DOHH2 (cell line): ENCODE measurements at regions not wholly inside any gene's neighbourhood (a gene's known extent, or its start where the extent isn't known, plus 50 kb on each side); places are given as distances from the start of the nearest gene placed in this dataset.

Experiments
- H3F3A ChIP-seq: fragments of 200-600 bp; sonication (generic), shearing (Covaris generic); 2 replicates; pipeline ENCODE4 v1.6.0; 2016; ENCODE audit warnings: antibody characterized with exemption, mild to moderate bottlenecking; ENCODE audit not compliant: control insufficient read depth, insufficient read depth
- H3K27ac ChIP-seq: fragments of 200-600 bp; sonication (generic); 2 replicates; pipeline ENCODE4 v1.5.1; 2014; ENCODE audit warnings: low read depth, mild to moderate bottlenecking, low read length, moderate library complexity
- H3K27me3 ChIP-seq: fragments of 200-600 bp; sonication (generic); 2 replicates; pipeline ENCODE4 v1.6.1; 2014; ENCODE audit warnings: mild to moderate bottlenecking, low read length, mixed read lengths; ENCODE audit not compliant: control insufficient read depth
- H3K36me3 ChIP-seq: fragments of 200-600 bp; sonication (generic); 2 replicates; pipeline ENCODE4 v1.6.1; 2014; ENCODE audit warnings: mild to moderate bottlenecking, low read length, moderate library complexity, mixed read lengths; ENCODE audit not compliant: control insufficient read depth
- H3K4me1 ChIP-seq: fragments of 200-600 bp; sonication (generic); 2 replicates; pipeline ENCODE4 v1.6.1; 2014; ENCODE audit warnings: mild to moderate bottlenecking, low read length, mixed read lengths; ENCODE audit not compliant: control insufficient read depth
- H3K4me2 ChIP-seq: fragments of 200-600 bp; sonication (generic); 2 replicates; pipeline ENCODE4 v1.6.0; 2014; ENCODE audit warnings: mild to moderate bottlenecking, low read length, moderate library complexity
- H3K4me3 ChIP-seq: fragments of 200-600 bp; sonication (generic); 2 replicates; pipeline ENCODE4 v1.5.1; 2014; ENCODE audit warnings: mild to moderate bottlenecking, low read length, mixed read lengths
- H3K79me2 ChIP-seq: fragments of 200-600 bp; sonication (generic); 2 replicates; pipeline ENCODE4 v1.6.1; 2014; ENCODE audit warnings: mild to moderate bottlenecking, low read length, mixed read lengths; ENCODE audit not compliant: control insufficient read depth
- H3K9me2 ChIP-seq: fragments of 200-600 bp; sonication (generic); replicated peaks from 2 replicates; pipeline ENCODE4 v1.6.1; 2014; ENCODE audit warnings: mild to moderate bottlenecking, low read length, mixed read lengths; ENCODE audit not compliant: control insufficient read depth
- H3K9me3 ChIP-seq: fragments of 200-600 bp; sonication (generic); 2 replicates; pipeline ENCODE4 v1.6.1; 2014; ENCODE audit warnings: antibody characterized with exemption, low read length, mixed read lengths; ENCODE audit not compliant: control insufficient read depth, insufficient read depth
- H4K20me1 ChIP-seq: fragments of 200-600 bp; sonication (generic); 2 replicates; pipeline ENCODE4 v1.6.0; 2014; ENCODE audit warnings: low read depth, mild to moderate bottlenecking, antibody characterized with exemption, low read length, moderate library complexity; ENCODE audit not compliant: control insufficient read depth, insufficient read depth
- EZH2phosphoT487 ChIP-seq: fragments of 200-600 bp; sonication (generic); IDR thresholded peaks from 2 replicates; pipeline ENCODE4 v1.6.1; 2017; ENCODE audit warnings: borderline replicate concordance, mild to moderate bottlenecking, antibody characterized with exemption, low read length, moderate library complexity, mixed read lengths
- TF ChIP-seq, protein P1 (sequence below): fragments of 200-600 bp; sonication (generic); IDR thresholded peaks from one replicate; pipeline ENCODE4 v1.5.1; 2014; ENCODE audit warnings: antibody characterized with exemption, mild to moderate bottlenecking, low read depth, low read length; ENCODE audit not compliant: poor library complexity, severe bottlenecking

DNA sequence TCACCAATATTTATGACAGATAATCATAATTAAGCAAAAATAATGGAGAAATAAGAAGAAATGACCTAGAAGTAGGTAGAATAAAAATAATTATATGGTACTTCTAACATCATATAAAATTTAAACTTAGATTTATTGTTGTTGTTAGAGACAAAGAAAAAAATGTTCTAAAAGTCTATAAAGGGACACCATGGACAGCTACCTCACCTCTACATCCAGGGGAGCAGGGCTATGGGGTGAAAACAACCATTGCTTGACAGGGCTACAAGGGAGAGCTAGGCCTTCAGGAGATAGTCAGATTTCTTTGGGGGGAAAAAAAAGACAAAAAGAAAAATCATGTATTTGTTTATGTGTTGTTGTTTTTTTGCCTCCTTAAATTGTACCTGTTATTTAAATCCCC, 841.9 kb downstream of the VGLL3 start:
- no peak overlapping the region for H3K4me3 ChIP-seq
- no peaks in the 10 kb centered on the region for H3K27me3 ChIP-seq
- TF ChIP-seq, protein P1, sequence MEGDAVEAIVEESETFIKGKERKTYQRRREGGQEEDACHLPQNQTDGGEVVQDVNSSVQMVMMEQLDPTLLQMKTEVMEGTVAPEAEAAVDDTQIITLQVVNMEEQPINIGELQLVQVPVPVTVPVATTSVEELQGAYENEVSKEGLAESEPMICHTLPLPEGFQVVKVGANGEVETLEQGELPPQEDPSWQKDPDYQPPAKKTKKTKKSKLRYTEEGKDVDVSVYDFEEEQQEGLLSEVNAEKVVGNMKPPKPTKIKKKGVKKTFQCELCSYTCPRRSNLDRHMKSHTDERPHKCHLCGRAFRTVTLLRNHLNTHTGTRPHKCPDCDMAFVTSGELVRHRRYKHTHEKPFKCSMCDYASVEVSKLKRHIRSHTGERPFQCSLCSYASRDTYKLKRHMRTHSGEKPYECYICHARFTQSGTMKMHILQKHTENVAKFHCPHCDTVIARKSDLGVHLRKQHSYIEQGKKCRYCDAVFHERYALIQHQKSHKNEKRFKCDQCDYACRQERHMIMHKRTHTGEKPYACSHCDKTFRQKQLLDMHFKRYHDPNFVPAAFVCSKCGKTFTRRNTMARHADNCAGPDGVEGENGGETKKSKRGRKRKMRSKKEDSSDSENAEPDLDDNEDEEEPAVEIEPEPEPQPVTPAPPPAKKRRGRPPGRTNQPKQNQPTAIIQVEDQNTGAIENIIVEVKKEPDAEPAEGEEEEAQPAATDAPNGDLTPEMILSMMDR, result no peak
- TF ChIP-seq EZH2phosphoT487, result no peak
- H3K9me3 ChIP-seq, result no peaks in the 10 kb centered on the region
- no peaks in the 10 kb centered on the region for H4K20me1 ChIP-seq
- H3K79me2 ChIP-seq, result no peaks in the 10 kb centered on the region
- H3K36me3 ChIP-seq, result no peaks in the 10 kb centered on the region
- H3K4me2 ChIP-seq, result no peak overlapping the region
- H3F3A ChIP-seq, result no peaks in the 10 kb centered on the region
- no peaks in the 10 kb centered on the region for H3K9me2 ChIP-seq
- no peaks in the 10 kb centered on the region for H3K4me1 ChIP-seq
- H3K27ac ChIP-seq, result no peak overlapping the region

DNA sequence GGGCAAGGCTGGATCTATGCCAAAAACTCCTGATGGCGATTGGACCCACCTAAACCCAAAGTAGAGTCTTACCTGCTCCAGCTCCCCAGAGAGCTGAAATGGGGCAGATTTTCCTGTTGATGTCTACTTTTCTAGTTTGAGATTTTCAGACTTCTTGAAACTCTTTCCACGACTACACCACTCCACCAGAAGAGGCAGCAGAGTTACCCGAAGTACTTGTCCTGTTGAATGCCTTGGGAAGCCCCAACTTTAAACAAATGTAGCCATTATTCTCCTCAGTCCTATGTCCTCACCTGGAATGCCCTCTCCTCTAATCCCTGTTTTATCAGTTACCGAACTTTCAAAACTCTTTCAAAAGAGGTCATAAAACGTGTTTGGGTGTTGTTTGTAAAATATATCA, 843.8 kb downstream of the VGLL3 start:
- Histone ChIP-seq H3K4me1 (no peaks in the 10 kb centered on the region), H4K20me1 (no peaks in the 10 kb centered on the region), H3K9me2 (no peaks in the 10 kb centered on the region), H3K79me2 (no peaks in the 10 kb centered on the region), H3K9me3 (no peaks in the 10 kb centered on the region), H3K4me2 (no peak overlapping the region), H3K27ac (no peak overlapping the region), H3K4me3 (no peak overlapping the region), H3F3A (no peaks in the 10 kb centered on the region), H3K36me3 (no peaks in the 10 kb centered on the region), H3K27me3 (no peaks in the 10 kb centered on the region)
- TF ChIP-seq, protein P1, result no peak
- no peak for TF ChIP-seq EZH2phosphoT487

DNA sequence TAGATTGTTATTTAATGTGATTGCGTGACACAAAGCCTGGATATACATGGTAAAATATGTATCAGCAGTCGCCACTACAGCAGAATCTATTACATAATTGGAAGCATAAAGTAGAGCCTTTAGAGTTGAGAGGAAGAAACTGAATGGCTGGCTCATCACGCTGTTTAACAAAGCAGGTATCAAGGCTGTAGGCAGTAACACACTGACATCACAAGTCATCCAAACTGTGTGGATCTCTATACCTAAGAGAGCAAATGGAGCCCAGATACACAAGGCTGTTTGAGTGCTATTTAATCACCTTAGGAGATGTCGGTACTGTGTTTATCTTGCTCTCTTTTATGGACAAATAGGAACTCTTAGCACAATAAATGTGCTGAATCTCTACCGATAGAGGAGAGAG, 864.4 kb downstream of the VGLL3 start:
- Histone ChIP-seq H3K36me3 (no peaks in the 10 kb centered on the region), H3K27me3 (no peaks in the 10 kb centered on the region), H3K4me3 (no peak overlapping the region), H4K20me1 (no peaks in the 10 kb centered on the region), H3K79me2 (no peaks in the 10 kb centered on the region), H3F3A (no peaks in the 10 kb centered on the region), H3K9me2 (no peaks in the 10 kb centered on the region), H3K27ac (no peak overlapping the region), H3K4me2 (no peak overlapping the region), H3K9me3 (no peaks in the 10 kb centered on the region; the same call in 1 of the 2 replicates), H3K4me1 (no peaks in the 10 kb centered on the region)
- no peak for TF ChIP-seq EZH2phosphoT487
- TF ChIP-seq, protein P1, result no peak
